ENCODE measurements at regions not wholly inside any gene's neighbourhood (a gene's known extent, or its start where the extent isn't known, plus 50 kb on each side); places are given as distances from the start of the nearest gene placed in this dataset.

DNA sequence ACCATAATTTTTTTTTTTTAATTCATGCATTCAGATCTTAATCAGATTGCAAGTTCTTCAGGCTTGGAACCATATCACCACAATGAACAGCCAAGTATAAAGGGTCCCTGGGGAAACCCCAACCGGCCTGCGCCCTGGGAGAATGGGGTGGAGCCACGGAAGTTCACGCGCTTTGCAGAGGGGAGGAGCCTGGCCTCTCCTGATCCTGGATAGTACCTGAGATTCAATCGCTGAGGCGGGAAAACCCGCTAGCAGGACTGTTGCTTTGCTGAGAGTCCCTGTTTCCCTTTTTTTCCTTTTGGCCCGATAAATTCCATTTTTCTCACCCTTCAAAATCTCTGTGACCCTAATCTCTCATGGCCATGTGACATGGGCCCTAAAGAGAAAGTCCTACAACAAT lies 385.1 kb downstream of the IRS2 start:
- TF ChIP-seq, protein P1, sequence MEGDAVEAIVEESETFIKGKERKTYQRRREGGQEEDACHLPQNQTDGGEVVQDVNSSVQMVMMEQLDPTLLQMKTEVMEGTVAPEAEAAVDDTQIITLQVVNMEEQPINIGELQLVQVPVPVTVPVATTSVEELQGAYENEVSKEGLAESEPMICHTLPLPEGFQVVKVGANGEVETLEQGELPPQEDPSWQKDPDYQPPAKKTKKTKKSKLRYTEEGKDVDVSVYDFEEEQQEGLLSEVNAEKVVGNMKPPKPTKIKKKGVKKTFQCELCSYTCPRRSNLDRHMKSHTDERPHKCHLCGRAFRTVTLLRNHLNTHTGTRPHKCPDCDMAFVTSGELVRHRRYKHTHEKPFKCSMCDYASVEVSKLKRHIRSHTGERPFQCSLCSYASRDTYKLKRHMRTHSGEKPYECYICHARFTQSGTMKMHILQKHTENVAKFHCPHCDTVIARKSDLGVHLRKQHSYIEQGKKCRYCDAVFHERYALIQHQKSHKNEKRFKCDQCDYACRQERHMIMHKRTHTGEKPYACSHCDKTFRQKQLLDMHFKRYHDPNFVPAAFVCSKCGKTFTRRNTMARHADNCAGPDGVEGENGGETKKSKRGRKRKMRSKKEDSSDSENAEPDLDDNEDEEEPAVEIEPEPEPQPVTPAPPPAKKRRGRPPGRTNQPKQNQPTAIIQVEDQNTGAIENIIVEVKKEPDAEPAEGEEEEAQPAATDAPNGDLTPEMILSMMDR (IDR thresholded peaks at IDR 0.05), result no peak
- no peak for TF ChIP-seq POLR2A (IDR thresholded peaks at IDR 0.05)
